HG02938 (cell line): ENCODE measurements at regions not wholly inside any gene's neighbourhood (a gene's known extent, or its start where the extent isn't known, plus 50 kb on each side); places are given as distances from the start of the nearest gene placed in this dataset.
"Not testable (repeated sequence)": the region's sequence is repeated elsewhere in the genome, so short reads cannot be mapped to it uniquely, and the experiment has no call there.

Source experiments
- ATAC-seq: cut with Tn5 transposase; IDR thresholded peaks from one replicate; pipeline ENCODE4 v1.9.1; 2021; ENCODE audit warnings: mild to moderate bottlenecking, moderate library complexity; ENCODE audit not compliant: unreplicated experiment

DNA sequence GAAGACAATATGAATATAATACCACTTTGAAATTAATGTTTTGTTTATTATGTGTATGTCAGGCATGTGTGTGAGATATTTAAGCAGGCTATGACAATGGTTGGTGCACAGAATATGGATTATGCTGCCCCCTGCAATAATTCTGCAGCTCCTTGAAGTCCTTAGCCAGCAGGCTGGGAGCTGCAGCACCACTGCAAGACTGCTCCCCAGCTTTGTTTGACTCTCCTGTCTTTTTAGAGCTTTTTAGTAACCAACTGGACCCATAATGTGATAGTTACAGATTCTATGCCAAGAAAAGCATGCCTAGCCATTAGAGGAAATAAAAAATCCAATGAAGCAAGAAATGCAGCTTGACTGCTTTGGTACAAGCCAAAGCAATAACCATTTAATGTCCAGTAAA is 535.1 kb downstream of the TMEM135 start:
- ATAC-seq, result no peak

DNA sequence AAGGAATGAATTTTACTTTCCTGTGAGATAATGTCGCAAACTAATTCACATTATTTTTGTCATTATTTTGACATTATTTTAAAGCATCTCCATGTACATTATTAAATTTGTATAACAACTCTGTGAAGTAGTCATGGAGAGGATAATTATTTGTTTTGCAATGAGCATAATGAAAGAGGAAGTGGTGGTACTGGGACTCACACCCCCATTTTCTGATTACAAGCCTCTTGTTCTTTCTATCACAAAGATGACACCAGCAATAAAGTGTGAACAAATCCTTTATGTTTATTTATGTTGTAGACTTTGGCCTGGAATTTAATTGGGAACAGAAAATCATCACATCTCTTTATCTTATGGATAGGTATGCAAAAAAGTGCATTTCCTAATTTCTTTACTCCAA is 522.6 kb downstream of the TMEM135 start:
- no peak for ATAC-seq

DNA sequence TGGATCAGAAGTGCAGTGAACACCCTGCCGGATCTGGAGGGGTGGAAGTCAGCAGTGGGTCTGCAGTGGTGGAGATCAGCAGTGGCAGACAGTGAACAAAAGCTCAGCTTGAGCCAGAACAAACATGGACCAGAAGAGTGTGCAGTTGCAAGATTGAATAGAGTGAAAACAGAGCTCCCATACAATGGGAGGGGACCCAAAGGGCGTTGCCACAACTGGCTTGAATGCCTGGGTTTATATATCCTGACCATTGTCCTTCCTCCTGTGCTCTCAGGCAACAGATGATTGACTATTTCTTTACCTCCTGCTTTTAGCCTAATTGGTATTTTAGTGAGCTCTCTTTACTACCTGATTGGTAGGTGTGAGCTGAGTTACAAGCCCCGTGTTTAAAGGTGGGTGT is 522.1 kb downstream of the TMEM135 start:
- not testable (repeated sequence) for ATAC-seq

DNA sequence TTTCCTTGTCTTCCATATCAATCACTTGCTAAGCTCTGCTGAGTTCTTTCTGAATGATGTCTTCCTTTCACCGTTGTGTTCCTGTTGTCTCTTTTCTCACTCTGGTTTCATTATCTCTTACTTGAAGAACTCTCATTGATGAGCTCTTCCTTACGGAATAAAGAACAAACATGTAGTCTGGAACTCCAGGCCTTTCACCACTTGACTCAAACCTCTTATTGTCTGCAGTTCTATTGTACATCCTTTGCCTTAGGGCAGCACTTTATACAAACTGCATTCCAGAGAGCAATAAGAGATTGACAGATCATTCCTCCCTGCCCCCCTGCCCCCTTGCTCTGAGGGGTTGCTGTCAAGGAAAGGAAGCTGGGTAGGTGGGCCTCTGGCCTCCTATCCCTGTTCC is 517.4 kb downstream of the TMEM135 start:
- ATAC-seq, result no peak

DNA sequence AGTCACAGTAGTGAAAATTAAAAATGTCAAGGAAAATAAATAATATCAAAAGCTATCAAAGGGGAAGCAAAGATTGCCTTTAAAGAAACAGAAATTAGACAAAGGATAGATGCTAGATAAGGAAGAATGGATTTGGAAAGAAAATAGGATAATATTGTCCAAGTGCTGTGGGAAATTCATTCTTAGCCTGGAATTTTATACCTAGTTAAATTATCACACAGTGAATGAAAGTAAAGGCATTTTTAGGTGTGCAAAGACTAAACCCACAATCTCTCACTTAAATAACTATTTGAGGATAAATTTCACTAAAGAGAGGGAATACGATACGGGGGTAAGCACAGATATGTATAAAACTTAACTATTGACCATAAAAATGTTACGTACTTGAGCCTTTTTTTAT is 511.1 kb downstream of the TMEM135 start:
- ATAC-seq, result no peak

DNA sequence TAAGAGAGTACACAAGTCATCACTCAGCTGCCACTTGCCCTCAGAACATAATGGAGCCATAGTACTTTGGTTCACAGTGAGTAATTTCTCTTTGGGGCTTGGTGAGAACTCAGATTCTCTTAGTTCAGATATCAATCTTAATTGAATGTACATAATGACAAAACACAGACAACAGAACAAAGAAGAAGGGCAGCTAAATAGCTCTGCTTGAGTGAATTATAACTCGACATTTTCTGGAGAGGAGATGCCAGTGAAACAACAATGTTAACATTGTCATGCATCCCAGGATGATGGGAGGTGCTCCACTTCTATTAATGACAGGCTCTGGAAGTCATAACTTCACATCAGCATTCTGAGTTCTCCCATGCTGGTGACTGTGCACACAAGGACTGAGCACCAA is 508.1 kb downstream of the TMEM135 start:
- ATAC-seq, result no peak

DNA sequence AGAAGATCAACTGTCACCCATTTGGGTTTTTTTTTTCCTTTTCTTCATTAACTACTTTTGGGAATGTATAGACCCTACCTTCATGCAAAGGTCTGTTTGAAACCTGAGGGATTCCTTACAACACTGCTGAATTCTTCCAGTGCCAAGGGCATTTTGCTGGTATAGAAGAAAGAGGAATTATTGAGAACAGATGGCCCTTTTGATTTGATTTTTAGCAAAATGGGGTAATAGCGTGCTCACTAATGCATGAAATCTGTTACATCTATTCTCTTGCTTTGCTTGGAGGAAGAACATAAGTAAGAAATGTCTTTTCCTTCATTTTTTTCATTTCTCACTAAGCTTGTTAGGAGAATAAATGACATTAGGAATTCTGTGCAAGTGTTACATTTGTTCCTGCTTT is 501.9 kb downstream of the TMEM135 start:
- no peak for ATAC-seq

DNA sequence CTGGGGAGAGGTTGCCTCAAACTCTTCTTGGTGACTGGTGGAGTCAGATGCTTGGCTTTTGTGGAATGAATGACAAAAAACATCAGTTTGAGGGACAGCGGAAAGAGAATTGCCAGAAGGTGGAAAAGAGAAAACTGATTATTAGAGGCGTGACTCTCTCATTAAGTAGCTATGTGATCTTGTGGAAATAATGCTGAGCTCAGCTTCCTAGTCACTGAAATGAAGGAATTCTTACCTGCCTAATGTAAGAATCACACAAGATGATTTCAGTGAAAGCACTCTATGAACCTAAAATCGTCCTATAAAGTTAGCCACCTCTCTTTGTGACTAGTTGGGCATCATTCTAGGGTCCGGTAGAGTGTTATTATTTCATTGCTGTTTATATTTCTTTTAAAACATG is 498.8 kb downstream of the TMEM135 start:
- ATAC-seq, result no peak

DNA sequence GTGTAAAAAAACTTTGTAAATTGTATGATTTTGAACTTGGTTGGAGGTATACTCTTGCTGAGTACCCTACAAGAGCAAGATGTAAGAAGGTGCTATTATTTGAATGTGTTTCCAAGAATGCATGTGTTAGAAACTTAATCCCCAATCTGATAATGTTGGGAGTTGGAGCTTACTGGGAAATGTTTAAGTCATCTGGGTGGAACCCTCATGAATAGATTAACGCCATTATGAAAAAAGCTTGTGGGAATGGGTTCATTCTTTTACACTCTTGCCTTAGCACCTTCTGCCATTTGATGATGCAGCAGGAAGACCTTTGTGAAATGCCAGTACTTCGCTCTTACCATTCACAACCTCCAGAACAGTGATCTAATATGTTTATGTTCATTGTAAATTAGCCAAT is 498.3 kb downstream of the TMEM135 start:
- no peak for ATAC-seq

DNA sequence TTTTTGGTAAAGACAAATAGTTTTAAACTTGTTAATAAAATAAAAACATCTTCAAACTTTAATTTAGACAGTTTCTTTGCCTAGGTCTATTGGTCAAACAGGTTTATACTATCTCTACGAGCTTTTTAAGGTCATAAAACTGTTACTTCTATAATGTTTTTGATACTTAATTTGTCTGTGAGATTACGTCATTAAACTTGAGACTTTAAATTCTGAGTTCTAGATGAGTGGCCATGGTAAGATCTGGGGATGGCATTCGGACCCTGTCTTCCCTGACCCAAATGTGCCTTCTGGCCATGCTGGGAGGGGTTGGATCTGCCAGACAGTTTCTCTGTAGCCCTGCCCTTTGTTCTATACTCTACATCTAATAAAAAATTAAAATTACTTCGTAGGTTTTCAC is 497.8 kb downstream of the TMEM135 start:
- no peak for ATAC-seq

DNA sequence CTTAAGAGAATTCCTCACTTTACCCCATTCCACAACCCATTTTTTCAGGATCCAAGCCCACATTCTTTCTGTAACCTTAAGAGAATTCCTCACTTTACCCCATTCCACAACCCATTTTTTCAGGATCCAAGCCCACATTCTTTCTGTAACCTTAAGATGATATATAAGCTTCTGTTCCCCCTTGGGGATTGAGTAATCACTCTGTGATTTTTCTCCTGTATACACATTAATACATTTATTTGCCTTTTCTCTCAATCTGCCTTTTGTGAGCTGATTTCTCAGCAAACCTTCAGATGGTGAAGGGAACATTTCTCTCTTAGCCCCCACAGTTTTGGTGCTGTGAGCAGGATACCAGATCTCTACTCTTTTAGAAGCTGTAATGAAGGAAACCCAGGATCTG is 494.1 kb downstream of the TMEM135 start:
- not testable (repeated sequence) for ATAC-seq

DNA sequence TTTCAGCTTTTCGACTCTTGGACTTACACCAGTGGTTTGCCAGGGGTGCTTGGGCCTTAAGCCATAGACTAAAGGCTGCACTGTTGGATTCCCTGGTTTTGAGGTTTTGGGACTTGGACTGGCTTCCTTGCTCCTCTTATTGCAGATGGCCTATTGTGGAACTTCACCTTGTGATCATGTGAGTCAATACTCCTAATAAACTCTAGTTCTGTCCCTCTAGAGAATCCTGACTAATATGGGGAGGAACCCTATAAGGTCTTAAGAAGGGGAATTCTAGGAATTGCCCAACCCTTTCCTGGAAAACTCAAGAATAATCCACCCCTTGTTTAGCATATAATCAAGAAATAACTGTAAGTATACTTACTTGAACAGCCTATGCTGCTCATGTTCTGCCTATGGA is 491.8 kb downstream of the TMEM135 start:
- no peak for ATAC-seq

DNA sequence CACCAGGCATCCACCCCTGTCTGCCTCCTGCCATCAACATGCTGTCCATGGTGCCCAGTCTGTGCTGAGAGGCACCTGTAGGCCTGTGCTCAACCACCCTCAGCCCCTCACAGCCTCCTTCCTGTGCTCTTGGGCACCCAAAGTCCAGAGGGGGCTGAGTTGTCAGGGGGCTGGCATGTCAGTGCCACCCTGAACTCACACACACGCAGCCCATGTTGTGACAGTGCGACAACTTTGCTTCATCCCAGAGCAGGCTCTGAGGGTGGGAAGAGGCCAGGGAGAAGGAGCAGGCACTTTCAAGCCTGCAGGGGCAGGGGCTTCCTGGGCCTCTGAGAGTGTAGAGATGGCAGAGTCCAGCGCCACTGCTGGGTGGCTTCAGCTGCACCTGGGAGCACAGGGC is 491.0 kb downstream of the TMEM135 start:
- no peak for ATAC-seq

DNA sequence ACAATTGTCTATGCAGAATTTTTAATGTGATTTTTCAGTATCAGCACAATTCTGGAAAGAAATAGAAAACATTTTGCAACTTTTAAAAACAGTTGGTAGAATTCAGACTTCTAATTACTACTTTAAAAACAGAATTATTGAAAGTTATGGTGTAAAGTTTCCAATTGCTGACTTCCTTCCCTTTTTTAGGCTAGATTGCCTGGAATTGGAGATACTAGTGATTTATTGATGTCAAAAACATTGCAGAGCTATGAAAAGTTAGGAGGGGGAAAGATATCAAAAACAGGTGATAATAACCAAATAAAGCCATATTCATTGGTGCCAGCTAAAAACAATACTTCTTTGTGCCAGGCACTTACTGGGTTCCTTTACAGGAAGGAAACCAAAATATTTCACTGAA is 485.5 kb downstream of the TMEM135 start:
- ATAC-seq, result no peak

DNA sequence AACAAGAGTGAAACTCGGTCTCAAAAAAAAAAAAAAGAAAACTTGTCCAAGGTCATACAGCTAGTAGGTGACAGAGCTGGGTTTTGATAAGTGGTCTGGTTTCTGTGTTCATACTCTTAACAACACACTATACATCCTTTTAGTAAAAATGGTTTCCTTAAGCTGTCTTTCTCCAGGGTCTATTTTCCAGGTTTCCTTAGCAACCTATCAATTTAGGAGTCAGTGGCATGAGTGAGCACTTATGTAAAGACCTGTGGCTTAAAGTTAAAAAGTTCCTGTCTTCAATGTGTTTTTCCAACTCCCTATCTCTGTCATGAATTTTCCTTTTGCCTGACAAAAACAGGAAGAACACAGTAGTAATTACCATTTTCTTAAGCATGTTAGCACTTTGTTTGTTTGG is 480.5 kb downstream of the TMEM135 start:
- no peak for ATAC-seq

DNA sequence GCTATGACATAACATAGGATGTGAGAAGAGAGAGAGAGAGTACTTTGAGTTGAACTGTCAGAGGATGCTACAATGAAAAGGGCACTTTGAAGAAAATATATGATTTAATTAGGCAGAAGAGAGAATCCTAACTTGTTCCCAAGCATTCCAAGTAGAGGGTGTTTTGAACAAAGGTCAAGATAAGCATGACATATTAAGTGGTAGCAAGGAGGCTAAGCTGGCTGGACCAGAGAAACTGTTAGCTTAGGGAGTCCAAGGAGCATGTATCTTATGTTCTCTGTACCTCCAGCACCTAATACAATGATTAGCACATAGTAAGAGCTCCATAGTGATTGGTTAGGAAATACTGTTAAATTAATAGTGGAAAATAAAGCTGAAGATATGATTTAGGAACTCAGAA is 479.6 kb downstream of the TMEM135 start:
- no peak for ATAC-seq

DNA sequence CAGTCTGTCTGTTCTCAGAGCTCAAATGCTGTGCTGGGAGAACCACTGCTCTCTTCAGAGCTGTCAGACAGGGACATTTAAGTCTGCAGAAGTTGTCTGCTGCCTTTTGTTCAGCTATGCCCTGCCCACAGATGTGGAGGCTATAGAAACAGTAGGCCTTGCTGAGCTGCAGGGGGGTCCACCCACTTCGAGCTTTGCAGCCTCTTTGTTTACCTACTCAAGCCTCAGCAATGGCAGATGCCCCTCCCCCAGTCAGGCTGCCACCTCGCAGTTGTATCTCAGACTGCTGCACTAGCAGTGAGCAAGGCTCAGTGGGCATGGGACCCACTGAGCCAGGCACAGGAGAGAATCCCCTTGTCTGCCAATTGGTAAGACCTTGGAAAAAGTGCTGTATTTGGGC is 470.0 kb downstream of the TMEM135 start:
- ATAC-seq, result not testable (repeated sequence)

DNA sequence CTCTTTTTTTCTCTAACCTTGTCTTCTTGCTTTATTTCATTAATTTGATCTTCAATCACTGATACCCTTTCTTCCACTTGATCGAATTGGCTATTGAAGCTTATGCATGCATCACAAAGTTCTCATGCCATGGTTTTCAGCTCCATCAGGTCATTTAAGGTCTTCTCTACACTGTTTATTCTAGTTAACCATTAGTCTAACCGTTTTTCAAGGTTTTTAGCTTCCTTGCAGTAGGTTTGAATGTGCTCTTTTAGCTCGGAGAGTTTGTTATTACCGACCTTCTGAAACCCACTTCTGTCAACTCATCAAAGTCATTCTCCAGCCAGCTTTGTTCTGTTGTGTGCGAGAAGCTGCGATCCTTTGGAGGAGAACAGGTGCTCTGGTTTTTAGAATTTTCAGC is 469.2 kb downstream of the TMEM135 start:
- not testable (repeated sequence) for ATAC-seq

DNA sequence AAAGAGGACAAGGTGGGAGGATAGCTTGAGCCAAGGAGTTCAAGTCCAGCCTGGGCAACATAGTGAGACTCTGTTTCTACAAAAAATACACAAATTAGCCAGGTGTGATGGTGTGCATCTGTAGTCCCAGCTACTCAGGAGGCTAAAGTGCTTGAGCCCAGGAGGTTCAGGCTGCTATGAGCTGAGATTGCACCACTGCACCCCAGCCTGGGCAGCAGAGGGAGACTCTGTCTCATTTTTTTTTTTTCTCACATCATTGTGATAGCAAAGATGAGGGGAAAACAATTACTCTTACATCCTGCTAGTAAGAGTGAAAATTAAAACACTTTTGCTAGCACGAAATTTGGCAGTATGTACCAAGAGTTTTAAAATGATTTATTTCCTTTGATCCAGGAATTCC is 463.7 kb downstream of the TMEM135 start:
- no peak for ATAC-seq

DNA sequence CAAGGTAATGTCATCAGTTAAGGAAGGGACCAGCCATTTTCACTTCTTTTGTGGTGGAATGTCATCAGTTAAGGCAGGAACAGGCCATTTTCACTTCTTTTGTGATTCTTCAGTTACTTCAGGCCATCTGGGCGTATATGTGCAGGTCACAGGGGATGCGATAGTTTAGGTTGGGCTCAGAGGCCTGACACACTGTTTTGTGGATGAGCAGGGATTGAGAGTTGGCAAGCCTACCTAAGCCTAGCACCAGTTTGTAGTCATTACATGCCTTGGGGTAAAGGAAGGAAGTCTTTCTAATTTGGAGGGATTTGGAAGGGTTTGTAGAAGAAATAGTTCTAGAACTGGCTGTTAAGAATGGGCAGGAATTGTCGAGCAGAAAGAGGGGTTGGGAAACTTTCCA is 457.2 kb downstream of the TMEM135 start:
- not testable (repeated sequence) for ATAC-seq

DNA sequence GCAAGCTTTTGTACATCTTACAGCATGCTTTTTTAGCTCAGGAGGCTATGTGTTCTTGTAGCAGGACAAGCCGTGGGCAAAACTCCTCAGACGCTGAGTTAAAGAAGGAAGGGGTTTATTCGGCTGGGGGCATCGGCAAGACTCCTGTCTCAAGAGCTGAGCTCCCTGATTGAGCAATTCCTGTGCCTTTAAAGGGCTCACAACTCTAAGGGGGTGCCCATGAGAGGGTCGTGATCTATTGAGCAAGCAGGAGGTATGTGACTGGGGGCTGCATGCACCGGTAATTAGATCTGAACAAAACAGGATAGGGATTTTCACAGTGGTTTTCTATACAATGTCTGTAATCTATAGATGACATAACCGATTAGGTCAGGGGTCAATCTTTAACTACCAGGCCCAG is 456.3 kb downstream of the TMEM135 start:
- ATAC-seq, result not testable (repeated sequence)

DNA sequence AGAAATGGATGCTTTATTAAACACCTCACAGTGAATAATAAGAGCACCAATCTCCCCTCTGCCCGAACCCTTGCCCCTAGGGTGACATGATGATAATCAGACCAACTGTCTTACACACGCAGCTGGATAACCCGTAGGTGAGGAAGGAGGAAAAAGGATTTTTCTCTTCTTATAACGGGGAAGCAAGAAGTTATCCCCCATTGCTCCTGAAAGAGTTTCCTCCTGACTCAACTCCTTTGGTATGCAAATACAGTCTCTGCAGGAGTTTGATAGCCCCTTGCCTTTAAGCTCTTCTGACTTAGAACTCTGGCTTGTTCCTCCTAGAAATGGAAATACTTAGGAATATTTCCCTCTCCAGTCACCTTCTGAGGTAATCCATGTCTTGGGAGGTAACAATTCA is 455.8 kb downstream of the TMEM135 start:
- ATAC-seq, result no peak

DNA sequence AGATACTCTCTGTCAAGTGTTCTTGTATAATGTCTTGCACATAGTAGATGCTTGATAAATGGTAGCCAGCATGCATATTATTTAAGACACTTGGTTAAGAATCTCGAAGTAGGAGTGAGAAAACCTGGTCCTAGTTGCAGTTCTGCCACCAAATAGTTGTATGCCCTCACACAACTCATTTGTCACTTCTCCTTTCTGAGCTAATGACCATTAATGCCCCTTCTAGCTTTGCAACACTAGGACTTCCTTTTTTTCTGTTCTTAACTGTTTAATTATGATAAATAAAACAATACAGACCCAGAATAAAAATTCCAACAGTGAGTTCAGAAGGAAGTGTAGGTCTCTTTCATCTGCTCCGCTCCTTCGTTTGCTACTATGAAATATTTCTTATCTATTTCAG is 453.6 kb downstream of the TMEM135 start:
- no peak for ATAC-seq

DNA sequence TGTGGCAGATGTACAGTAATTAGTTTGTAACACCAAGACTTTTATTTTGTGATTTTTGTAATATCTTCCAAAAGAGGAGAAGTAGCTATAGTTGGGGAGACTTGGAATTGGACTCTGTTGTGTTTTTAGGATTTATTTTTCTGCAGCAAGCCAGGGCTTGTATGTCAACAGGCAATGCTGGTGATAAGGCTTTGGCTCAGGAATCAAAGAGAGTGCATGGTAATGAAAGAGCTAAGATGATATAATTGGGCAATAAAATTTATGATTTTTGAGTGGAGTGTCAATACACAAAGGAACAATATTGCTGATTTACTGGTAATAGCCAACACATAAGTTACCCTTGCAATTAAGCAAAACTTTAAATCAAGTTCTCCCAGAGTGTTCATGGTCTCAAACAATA is 452.9 kb downstream of the TMEM135 start:
- no peak for ATAC-seq
